Midbrain (tissue), 1 donor: ENCODE measurements at regions not wholly inside any gene's neighbourhood (a gene's known extent, or its start where the extent isn't known, plus 50 kb on each side); places are given as distances from the start of the nearest gene placed in this dataset.

Source experiments
- DNase-seq: peaks from one replicate; lab custom pipeline; 2025; lab: John Stamatoyannopoulos, UW

DNA sequence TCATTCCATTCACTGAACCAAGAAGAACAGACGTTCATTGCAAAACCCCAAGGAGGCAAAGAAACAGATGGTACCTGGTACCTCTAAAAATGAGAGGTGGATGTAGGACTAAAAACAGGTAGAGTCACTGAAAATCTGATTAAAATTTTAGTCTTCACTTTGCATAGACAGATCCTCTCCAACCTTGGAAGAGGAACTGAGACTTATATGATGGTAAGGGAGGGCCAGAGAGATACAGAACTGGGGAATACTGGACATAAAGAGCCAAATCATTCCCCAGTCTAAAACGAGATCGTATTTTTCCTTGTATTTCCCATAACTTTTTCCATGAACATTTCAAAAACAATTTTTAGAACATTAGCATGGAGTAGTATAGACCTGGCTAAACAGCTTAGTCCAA is 59.7 kb upstream of the SPOPL start:
- no peak for DNase-seq

DNA sequence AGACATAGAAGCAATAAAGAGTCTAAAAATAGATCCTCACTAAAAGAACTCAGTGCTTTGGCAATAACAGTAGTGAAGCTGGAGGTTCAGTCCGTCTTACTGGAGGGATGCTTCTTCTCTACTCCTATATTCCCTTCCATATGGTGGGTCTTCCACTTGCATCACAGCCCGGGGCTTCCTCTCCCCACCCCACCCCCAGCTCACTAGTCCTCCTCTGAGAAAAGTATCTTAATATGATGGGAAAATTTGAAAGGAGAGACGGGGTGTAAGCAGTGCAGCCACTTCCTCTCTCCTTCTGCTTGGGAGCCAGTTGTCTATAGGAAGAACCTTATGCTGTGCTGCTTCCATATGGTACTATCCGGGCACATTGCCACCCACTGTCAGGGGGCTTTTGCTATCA is 57.2 kb upstream of the SPOPL start:
- no peak for DNase-seq

DNA sequence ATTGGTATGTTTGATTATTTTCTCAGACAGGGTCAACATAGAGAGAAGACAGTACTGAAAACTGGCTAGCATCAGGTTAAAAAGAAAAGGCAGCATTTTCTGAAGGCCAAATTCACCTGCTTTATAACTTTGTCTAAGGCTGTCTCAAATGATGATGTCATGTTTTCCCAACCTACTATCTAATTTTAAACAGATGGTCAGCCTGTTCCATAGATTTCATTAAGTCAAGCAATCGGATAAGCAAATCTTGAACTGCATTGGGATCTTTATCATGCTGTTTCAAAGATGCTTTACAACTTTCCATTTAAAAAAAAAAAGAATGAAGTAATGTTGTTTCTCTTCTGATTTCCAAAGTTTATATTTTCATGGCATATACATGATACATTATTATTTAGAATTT is 56.3 kb upstream of the SPOPL start:
- DNase-seq = no peak

DNA sequence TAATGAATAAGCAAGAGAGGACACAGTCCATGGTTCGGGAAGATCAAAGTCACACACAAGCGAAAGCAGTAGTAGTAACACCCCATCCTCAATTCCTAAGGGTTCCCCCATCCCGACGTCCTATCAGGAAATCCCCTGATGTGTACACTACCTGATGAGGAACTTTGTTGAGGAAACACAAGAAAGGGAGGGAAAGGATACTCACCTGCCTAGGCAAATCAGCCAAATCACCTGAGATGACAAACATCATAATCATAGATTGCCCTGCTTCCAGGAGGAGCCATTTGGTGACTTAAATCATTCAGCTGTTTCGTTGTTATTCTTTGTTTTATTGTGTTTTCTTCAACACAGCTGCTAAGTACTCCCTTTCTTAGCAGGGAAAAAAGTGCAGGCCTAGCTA is 55.5 kb upstream of the SPOPL start:
- DNase-seq = no peak

DNA sequence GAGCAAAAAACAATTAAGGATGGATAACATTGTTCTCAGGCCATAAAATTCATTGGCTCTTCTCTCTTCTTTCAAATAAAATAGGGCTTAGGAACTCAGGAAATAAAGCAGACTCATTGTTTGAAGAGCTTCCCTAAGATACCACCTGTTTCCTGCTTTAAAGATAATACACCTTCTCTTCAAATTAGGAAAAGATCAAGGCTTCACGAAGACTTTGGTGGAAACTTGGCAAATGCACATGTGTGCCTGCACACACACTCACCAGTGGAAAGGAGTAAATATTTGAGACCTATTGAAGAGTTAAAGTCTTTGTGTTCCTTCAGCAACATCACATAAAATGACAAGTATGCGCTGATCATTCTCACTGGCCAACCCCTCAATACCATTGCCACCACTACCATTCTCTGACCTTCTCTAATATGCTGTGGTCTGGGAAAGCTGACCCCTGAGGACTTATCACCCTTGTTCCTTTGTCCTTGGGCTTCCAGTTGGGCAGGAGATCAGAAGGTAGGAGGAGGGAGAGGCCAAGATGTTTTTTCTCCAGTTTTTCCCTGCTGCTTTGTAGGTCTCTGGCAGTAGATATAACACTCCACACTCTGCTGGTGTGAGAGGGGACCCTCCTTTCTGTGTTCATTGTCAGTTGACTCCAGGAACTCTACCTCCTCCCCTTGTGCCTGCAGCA is 53.5 kb upstream of the SPOPL start:
- no peak for DNase-seq
